GOT3 (cell line): ENCODE measurements at regions not wholly inside any gene's neighbourhood (a gene's known extent, or its start where the extent isn't known, plus 50 kb on each side); places are given as distances from the start of the nearest gene placed in this dataset.

ENCODE experiments used
- DNase-seq: peaks from one replicate; lab custom pipeline; 2025; ENCODE audit warnings: mixed read lengths; lab: John Stamatoyannopoulos, UW

- no peak for DNase-seq
Observed at GRCh38 chr7:26046150-26046549, 105.8 kb upstream of the NFE2L3 start.

GRCh38 chr7:26046878-26047277 lies 105.1 kb upstream of the NFE2L3 start:
- no peak for DNase-seq

- no peak for DNase-seq
Observed at GRCh38 chr7:26048663-26049062, 103.3 kb upstream of the NFE2L3 start.

GRCh38 chr7:26049081-26049480 lies 102.9 kb upstream of the NFE2L3 start:
- DNase-seq, result no peak

GRCh38 chr7:26051021-26051420 lies 101.0 kb upstream of the NFE2L3 start:
- no peak for DNase-seq

- no peak for DNase-seq
Observed at GRCh38 chr7:26052706-26053105, 99.3 kb upstream of the NFE2L3 start.

- DNase-seq, result no peak
Observed at GRCh38 chr7:26054386-26054785, 97.6 kb upstream of the NFE2L3 start.

- DNase-seq, result no peak
Observed at GRCh38 chr7:26055241-26055640, 96.8 kb upstream of the NFE2L3 start.

GRCh38 chr7:26060733-26061677 lies 91.0 kb upstream of the NFE2L3 start:
- DNase-seq, result no peak

- peak; percentile 7 for DNase-seq
Observed at GRCh38 chr7:26061678-26062603, 90.1 kb upstream of the NFE2L3 start.

GRCh38 chr7:26065652-26066051 lies 86.3 kb upstream of the NFE2L3 start:
- no peak for DNase-seq

GRCh38 chr7:26066736-26067135 lies 85.3 kb upstream of the NFE2L3 start:
- no peak for DNase-seq

- DNase-seq, result no peak
Observed at GRCh38 chr7:26070290-26070689, 81.7 kb upstream of the NFE2L3 start.

- no peak for DNase-seq
Observed at GRCh38 chr7:26071622-26072456, 80.2 kb upstream of the NFE2L3 start.

- DNase-seq, result no peak
Observed at GRCh38 chr7:26073041-26073440, 79.0 kb upstream of the NFE2L3 start.

GRCh38 chr7:26074919-26075318 lies 77.1 kb upstream of the NFE2L3 start:
- DNase-seq, result no peak

- no peak for DNase-seq
Observed at GRCh38 chr7:26076691-26077090, 75.3 kb upstream of the NFE2L3 start.

- DNase-seq, result peak; percentile 11
Observed at GRCh38 chr7:26078437-26079336, 73.3 kb upstream of the NFE2L3 start.

- no peak for DNase-seq
Observed at GRCh38 chr7:26081638-26082037, 70.4 kb upstream of the NFE2L3 start.

GRCh38 chr7:26083113-26083512 lies 68.9 kb upstream of the NFE2L3 start:
- DNase-seq, result no peak

- DNase-seq, result no peak
Observed at GRCh38 chr7:26084418-26084817, 67.6 kb upstream of the NFE2L3 start.
